ENCODE measurements at regions not wholly inside any gene's neighbourhood (a gene's known extent, or its start where the extent isn't known, plus 50 kb on each side); places are given as distances from the start of the nearest gene placed in this dataset.

DNA sequence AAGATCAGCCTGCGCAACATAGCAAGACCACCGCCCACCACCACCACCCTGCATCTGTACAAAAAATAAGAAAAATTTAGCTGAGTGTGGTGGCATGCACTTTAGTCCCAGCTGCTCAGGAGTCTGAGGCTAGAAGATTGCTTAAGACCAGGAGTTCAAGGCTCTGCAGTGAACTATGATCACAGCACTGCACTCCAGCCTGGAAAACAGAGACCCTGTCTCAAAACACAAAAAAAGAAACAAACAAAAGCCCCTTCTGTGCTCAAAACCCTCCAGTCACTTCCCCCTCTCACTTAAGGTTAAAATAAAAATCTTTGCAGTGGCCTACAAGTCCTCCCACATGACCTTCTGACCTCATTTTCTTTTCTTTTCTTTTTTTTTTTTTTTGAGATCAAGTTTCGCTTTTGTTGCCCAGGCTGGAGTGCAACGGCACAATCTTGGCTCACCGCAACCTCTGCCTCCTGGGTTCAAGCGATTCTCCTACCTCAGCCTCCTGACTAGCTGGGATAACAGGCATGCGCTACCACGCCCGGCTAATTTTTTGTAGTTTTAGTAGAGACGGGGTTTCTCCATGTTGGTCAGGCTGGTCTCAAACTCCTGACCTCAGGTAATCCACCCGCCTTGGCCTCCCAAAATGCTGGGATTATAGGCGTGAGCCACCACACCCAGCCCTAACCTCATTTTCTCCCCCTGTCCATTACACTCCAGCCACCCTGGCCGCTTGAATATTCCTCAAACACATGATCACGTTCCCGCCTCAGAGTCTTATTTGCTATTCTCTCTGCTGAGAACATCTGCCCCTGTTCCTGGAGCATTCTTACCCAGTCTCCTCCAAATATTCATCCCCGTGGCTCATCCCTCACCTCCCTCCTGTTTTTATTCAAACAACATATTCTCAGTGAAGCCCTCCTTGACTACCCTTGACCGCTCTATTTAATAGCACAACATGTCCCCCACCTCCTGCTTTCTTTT lies 126.6 kb upstream of the MED13 start:
- no peaks in the 10 kb centered on the region for H3K9me3 ChIP-seq
- ChIA-PET CTCF (interaction anchor here (0.9 to 1.2 kb wide), 3 partner anchors 10 to 82 kb away, joined by 3 to 5 read pairs (median 5); no protein-coding TSS in a partner anchor), POLR2A (no interaction called here)
- no peak overlapping the region for H3K27ac ChIP-seq
- 87% methylated on average over 17 of the region's 17 CpGs for WGBS (ENCODE audit: missing lambda C conversion rate)
- H3K4me2 ChIP-seq, result no peak overlapping the region
- DNase-seq (ENCODE audit: low read depth in 1 of 2, low spot score in 1 of 2), result no peak
- no peak overlapping the region for H3K4me3 ChIP-seq
- FAIRE-seq, result no peak
- peaks cover 19% of the 10 kb centered on the region for H3K4me1 ChIP-seq
- TF ChIP-seq, protein P1, sequence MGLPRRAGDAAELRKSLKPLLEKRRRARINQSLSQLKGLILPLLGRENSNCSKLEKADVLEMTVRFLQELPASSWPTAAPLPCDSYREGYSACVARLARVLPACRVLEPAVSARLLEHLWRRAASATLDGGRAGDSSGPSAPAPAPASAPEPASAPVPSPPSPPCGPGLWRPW (IDR thresholded peaks at IDR 0.05), result no peak
- TF ChIP-seq, protein P2, sequence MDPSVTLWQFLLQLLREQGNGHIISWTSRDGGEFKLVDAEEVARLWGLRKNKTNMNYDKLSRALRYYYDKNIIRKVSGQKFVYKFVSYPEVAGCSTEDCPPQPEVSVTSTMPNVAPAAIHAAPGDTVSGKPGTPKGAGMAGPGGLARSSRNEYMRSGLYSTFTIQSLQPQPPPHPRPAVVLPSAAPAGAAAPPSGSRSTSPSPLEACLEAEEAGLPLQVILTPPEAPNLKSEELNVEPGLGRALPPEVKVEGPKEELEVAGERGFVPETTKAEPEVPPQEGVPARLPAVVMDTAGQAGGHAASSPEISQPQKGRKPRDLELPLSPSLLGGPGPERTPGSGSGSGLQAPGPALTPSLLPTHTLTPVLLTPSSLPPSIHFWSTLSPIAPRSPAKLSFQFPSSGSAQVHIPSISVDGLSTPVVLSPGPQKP (IDR thresholded peaks at IDR 0.05; ENCODE audit: low read depth, low read length), result no peak
- TF ChIP-seq CHD4 (IDR thresholded peaks at IDR 0.05; ENCODE audit: borderline replicate concordance), result no peak
- TF ChIP-seq TFCP2L1 (CRISPR knock-in tag; IDR thresholded peaks at IDR 0.05), result no peak
- TF ChIP-seq KDM1A (IDR thresholded peaks at IDR 0.05; ENCODE audit: low read depth), result no peak
- ATAC-seq, result no peak

DNA sequence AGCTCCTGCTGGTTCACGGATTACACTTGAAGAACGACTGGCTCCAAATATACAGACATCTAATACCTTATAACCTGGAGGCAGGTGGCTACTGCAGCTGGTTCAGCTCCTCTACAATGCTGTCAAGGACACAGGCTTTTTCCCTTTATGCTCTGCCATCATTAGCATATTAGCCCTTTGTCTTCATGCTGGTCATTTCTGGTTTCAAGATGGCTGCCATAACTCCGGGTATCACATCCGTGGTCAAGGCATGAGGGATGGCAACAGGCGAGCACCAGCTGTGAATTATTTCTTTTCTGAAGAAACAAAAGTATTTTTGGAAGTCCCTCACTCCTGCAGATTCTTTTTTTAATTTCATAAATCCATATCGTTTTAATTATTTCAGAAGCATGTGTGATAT lies 124.3 kb upstream of the MED13 start:
- peak overlapping the region in 1 of 2 experiments; percentile 71; a peak in 2 of 6 replicates for H3K27ac ChIP-seq
- no peak overlapping the region for H3K4me3 ChIP-seq
- ATAC-seq, result no peak
- 72% methylated on average over 6 of the region's 6 CpGs for WGBS (ENCODE audit: missing lambda C conversion rate)
- no peak for DNase-seq (ENCODE audit: low read depth in 1 of 2, low spot score in 1 of 2)
- no peak for FAIRE-seq
- peaks cover 19% of the 10 kb centered on the region for H3K4me1 ChIP-seq
- no peaks in the 10 kb centered on the region for H3K9me3 ChIP-seq
- POLR2A ChIA-PET, result no interaction called here
- H3K4me2 ChIP-seq, result peak overlapping the region; percentile 74
- TF ChIP-seq GATA3 (IDR thresholded peaks at IDR 0.05; ENCODE audit: borderline replicate concordance) (no peak), RFX5 (IDR thresholded peaks at IDR 0.05) (no peak), NR3C1 (IDR thresholded peaks at IDR 0.05) (no peak), CBX8 (IDR thresholded peaks at IDR 0.05) (no peak), FOSL2 (IDR thresholded peaks at IDR 0.05) (no peak), FOSL2 (CRISPR knock-in tag; IDR thresholded peaks at IDR 0.05) (no peak), HOXB13 (CRISPR knock-in tag; IDR thresholded peaks at IDR 0.05; ENCODE audit: low read depth) (no peak), JUN (IDR thresholded peaks at IDR 0.05) (no peak), EHF (CRISPR knock-in tag; IDR thresholded peaks at IDR 0.05) (no peak)
- TF ChIP-seq, protein P3, sequence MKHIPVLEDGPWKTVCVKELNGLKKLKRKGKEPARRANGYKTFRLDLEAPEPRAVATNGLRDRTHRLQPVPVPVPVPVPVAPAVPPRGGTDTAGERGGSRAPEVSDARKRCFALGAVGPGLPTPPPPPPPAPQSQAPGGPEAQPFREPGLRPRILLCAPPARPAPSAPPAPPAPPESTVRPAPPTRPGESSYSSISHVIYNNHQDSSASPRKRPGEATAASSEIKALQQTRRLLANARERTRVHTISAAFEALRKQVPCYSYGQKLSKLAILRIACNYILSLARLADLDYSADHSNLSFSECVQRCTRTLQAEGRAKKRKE (CRISPR knock-in tag; IDR thresholded peaks at IDR 0.05; ENCODE audit: low read depth), result no peak
- TF ChIP-seq, protein P2 (IDR thresholded peaks at IDR 0.05; ENCODE audit: low read depth, low read length), result no peak
- TF ChIP-seq, protein P4, sequence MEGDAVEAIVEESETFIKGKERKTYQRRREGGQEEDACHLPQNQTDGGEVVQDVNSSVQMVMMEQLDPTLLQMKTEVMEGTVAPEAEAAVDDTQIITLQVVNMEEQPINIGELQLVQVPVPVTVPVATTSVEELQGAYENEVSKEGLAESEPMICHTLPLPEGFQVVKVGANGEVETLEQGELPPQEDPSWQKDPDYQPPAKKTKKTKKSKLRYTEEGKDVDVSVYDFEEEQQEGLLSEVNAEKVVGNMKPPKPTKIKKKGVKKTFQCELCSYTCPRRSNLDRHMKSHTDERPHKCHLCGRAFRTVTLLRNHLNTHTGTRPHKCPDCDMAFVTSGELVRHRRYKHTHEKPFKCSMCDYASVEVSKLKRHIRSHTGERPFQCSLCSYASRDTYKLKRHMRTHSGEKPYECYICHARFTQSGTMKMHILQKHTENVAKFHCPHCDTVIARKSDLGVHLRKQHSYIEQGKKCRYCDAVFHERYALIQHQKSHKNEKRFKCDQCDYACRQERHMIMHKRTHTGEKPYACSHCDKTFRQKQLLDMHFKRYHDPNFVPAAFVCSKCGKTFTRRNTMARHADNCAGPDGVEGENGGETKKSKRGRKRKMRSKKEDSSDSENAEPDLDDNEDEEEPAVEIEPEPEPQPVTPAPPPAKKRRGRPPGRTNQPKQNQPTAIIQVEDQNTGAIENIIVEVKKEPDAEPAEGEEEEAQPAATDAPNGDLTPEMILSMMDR (IDR thresholded peaks at IDR 0.05), result no peak
- TF ChIP-seq, protein P5, sequence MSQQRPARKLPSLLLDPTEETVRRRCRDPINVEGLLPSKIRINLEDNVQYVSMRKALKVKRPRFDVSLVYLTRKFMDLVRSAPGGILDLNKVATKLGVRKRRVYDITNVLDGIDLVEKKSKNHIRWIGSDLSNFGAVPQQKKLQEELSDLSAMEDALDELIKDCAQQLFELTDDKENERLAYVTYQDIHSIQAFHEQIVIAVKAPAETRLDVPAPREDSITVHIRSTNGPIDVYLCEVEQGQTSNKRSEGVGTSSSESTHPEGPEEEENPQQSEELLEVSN (IDR thresholded peaks at IDR 0.05; ENCODE audit: borderline replicate concordance, low read depth), result no peak
- TF ChIP-seq, protein P6, sequence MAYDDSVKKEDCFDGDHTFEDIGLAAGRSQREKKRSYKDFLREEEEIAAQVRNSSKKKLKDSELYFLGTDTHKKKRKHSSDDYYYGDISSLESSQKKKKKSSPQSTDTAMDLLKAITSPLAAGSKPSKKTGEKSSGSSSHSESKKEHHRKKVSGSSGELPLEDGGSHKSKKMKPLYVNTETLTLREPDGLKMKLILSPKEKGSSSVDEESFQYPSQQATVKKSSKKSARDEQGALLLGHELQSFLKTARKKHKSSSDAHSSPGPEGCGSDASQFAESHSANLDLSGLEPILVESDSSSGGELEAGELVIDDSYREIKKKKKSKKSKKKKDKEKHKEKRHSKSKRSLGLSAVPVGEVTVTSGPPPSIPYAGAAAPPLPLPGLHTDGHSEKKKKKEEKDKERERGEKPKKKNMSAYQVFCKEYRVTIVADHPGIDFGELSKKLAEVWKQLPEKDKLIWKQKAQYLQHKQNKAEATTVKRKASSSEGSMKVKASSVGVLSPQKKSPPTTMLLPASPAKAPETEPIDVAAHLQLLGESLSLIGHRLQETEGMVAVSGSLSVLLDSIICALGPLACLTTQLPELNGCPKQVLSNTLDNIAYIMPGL (CRISPR knock-in tag; IDR thresholded peaks at IDR 0.05; ENCODE audit: borderline replicate concordance), result no peak
- CTCF ChIA-PET, result interaction anchor here (0.6 to 2.9 kb wide), 5 partner anchors 9 to 80 kb away, joined by 3 to 10 read pairs (median 6); no protein-coding TSS in a partner anchor

Measured in A549 (cell line).